Prostate gland (tissue), 2 donors: ENCODE measurements at regions not wholly inside any gene's neighbourhood (a gene's known extent, or its start where the extent isn't known, plus 50 kb on each side); places are given as distances from the start of the nearest gene placed in this dataset.

Source experiments
- CTCF ChIP-seq, 4 experiments: fragments of 200-600 bp in 2 of 4; fragments of 450-650 bp in 2 of 4; sonication (generic) in 2 of 4; IDR thresholded peaks; 1 replicate in 3 of 4; 2 replicates in 1 of 4; pipeline ENCODE4 v1.5.1; 2016 to 2019; ENCODE audit warnings: antibody characterized with exemption in 4 of 4, mild to moderate bottlenecking in 2 of 4, moderate library complexity in 2 of 4
- POLR2AphosphoS5 ChIP-seq: sonication (generic); formaldehyde crosslinking; IDR thresholded peaks from one replicate; pipeline ENCODE4 v1.6.1; 2017; ENCODE audit warnings: antibody characterized with exemption

- no peak for TF ChIP-seq CTCF (IDR thresholded peaks at IDR 0.05)
- no peak for TF ChIP-seq POLR2AphosphoS5
These were observed 1260.3 kb downstream of the XPNPEP1 start for GRCh38 chr10:108662975-108663374.
